ENCODE measurements at regions not wholly inside any gene's neighbourhood (a gene's known extent, or its start where the extent isn't known, plus 50 kb on each side); places are given as distances from the start of the nearest gene placed in this dataset.

DNA sequence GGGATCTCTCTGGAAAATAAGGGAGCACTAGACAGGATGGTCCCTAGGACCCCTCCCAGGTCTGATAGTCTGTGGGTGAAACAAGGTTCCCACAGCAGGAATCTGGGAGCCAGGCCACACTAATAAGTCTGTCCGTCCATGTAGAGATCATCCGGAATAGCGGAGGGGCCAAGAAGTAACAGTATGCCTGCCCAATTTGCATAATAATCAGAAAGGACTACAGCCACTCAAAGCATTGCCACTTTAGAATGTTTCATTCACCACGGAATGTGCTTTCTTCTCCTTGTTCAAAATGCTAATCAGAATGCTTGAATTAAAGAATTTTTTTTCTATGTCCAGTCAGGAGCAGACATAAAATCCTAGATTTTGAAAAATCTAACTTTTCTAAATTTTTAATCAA is 254.9 kb downstream of the ACTL7B start:
- H3K9me3 ChIP-seq (ENCODE audit: low read length), result no peaks in the 10 kb centered on the region
- TF ChIP-seq, protein P1, sequence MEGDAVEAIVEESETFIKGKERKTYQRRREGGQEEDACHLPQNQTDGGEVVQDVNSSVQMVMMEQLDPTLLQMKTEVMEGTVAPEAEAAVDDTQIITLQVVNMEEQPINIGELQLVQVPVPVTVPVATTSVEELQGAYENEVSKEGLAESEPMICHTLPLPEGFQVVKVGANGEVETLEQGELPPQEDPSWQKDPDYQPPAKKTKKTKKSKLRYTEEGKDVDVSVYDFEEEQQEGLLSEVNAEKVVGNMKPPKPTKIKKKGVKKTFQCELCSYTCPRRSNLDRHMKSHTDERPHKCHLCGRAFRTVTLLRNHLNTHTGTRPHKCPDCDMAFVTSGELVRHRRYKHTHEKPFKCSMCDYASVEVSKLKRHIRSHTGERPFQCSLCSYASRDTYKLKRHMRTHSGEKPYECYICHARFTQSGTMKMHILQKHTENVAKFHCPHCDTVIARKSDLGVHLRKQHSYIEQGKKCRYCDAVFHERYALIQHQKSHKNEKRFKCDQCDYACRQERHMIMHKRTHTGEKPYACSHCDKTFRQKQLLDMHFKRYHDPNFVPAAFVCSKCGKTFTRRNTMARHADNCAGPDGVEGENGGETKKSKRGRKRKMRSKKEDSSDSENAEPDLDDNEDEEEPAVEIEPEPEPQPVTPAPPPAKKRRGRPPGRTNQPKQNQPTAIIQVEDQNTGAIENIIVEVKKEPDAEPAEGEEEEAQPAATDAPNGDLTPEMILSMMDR (IDR thresholded peaks at IDR 0.05; ENCODE audit: low read length), result no peak
- TF ChIP-seq EZH2 (IDR thresholded peaks at IDR 0.05; ENCODE audit: borderline replicate concordance, low read length), result no peak
- no peaks in the 10 kb centered on the region for H3K27me3 ChIP-seq (ENCODE audit: insufficient read depth, low read length)
- H3K4me1 ChIP-seq (ENCODE audit: insufficient read depth, low read length, severe bottlenecking), result no peaks in the 10 kb centered on the region
- H3K9ac ChIP-seq (ENCODE audit: low read length), result no peak overlapping the region
- no peaks in the 10 kb centered on the region for H3K9me2 ChIP-seq (ENCODE audit: low read depth, low read length)
- H2AFZ ChIP-seq (ENCODE audit: low read length), result no peak overlapping the region
- no peak overlapping the region for H3K27ac ChIP-seq (ENCODE audit: low read depth, low read length, poor library complexity, severe bottlenecking)
- no peaks in the 10 kb centered on the region for H3F3A ChIP-seq (ENCODE audit: insufficient read depth, low read length)
- no peak overlapping the region for H3K4me3 ChIP-seq (ENCODE audit: low read depth, low read length, poor library complexity, severe bottlenecking)
- no peaks in the 10 kb centered on the region for H4K20me1 ChIP-seq (ENCODE audit: insufficient read depth, low read length)
- H3K36me3 ChIP-seq (ENCODE audit: insufficient read depth, low read length), result no peaks in the 10 kb centered on the region
- H3K79me2 ChIP-seq (ENCODE audit: insufficient read depth, low read length), result no peaks in the 10 kb centered on the region
- H3K4me2 ChIP-seq (ENCODE audit: low read length), result no peak overlapping the region

DNA sequence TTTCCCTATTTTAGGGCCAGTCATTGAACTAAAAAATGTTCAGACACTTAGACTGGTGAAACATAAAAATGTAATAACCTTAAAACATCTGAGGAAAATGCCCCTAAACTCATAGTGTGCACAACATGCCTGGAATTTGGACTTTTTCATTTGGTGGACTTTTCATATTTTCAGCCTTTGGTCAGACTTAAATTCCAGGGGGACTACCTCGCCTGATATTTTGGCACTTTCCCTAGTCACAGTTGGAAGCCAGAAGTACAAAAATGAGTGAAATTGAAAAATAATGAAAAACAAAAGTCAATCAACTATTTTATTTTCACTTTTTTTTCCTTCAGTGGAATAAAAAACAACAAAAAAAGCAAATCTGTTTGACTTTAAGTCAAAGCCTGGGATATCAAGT is 256.2 kb downstream of the ACTL7B start:
- TF ChIP-seq EZH2 (IDR thresholded peaks at IDR 0.05; ENCODE audit: borderline replicate concordance, low read length), result no peak
- TF ChIP-seq, protein P1 (IDR thresholded peaks at IDR 0.05; ENCODE audit: low read length), result no peak
- no peak overlapping the region for H3K4me2 ChIP-seq (ENCODE audit: low read length)
- no peaks in the 10 kb centered on the region for H3K27me3 ChIP-seq (ENCODE audit: insufficient read depth, low read length)
- no peak overlapping the region for H3K27ac ChIP-seq (ENCODE audit: low read depth, low read length, poor library complexity, severe bottlenecking)
- H3K9ac ChIP-seq (ENCODE audit: low read length), result no peak overlapping the region
- no peaks in the 10 kb centered on the region for H3K9me2 ChIP-seq (ENCODE audit: low read depth, low read length)
- H3K79me2 ChIP-seq (ENCODE audit: insufficient read depth, low read length), result no peaks in the 10 kb centered on the region
- H3F3A ChIP-seq (ENCODE audit: insufficient read depth, low read length), result no peaks in the 10 kb centered on the region
- H3K4me1 ChIP-seq (ENCODE audit: insufficient read depth, low read length, severe bottlenecking), result no peaks in the 10 kb centered on the region
- H3K4me3 ChIP-seq (ENCODE audit: low read depth, low read length, poor library complexity, severe bottlenecking), result no peak overlapping the region
- H3K36me3 ChIP-seq (ENCODE audit: insufficient read depth, low read length), result no peaks in the 10 kb centered on the region
- H3K9me3 ChIP-seq (ENCODE audit: low read length), result no peaks in the 10 kb centered on the region
- no peak overlapping the region for H2AFZ ChIP-seq (ENCODE audit: low read length)
- no peaks in the 10 kb centered on the region for H4K20me1 ChIP-seq (ENCODE audit: insufficient read depth, low read length)

DNA sequence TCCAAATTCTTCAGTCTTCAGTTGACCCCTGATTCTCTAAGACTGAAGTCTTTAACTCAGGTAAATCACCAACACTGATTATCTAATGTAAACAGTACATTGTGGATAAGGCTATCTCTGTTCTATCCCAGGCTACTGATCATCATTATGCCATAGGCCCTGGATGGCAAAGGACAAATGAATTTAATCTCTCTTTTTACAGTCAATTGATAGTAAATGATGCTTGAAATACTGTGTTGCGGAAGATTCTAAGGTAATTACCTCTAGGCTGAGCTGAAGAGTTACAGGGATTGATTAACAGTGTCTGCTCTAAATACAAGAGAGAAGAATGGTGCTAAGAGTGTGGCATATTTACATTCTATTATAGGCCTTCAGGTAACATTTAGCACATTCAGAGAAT is 264.7 kb downstream of the ACTL7B start:
- H3K4me3 ChIP-seq (ENCODE audit: low read depth, low read length, poor library complexity, severe bottlenecking), result no peak overlapping the region
- no peak for TF ChIP-seq EZH2 (IDR thresholded peaks at IDR 0.05; ENCODE audit: borderline replicate concordance, low read length)
- TF ChIP-seq, protein P1 (IDR thresholded peaks at IDR 0.05; ENCODE audit: low read length), result no peak

More for the DNA sequence above, 264.7 kb downstream of the ACTL7B start:
- H3K36me3 ChIP-seq (ENCODE audit: insufficient read depth, low read length), result no peaks in the 10 kb centered on the region
- H3K27me3 ChIP-seq (ENCODE audit: insufficient read depth, low read length), result no peaks in the 10 kb centered on the region
- no peak overlapping the region for H2AFZ ChIP-seq (ENCODE audit: low read length)
- no peaks in the 10 kb centered on the region for H3K9me3 ChIP-seq (ENCODE audit: low read length)
- H3F3A ChIP-seq (ENCODE audit: insufficient read depth, low read length), result no peaks in the 10 kb centered on the region
- no peaks in the 10 kb centered on the region for H3K9me2 ChIP-seq (ENCODE audit: low read depth, low read length)
- no peaks in the 10 kb centered on the region for H3K79me2 ChIP-seq (ENCODE audit: insufficient read depth, low read length)
- no peak overlapping the region for H3K4me2 ChIP-seq (ENCODE audit: low read length)
- no peaks in the 10 kb centered on the region for H4K20me1 ChIP-seq (ENCODE audit: insufficient read depth, low read length)
- no peak overlapping the region for H3K27ac ChIP-seq (ENCODE audit: low read depth, low read length, poor library complexity, severe bottlenecking)
- no peak overlapping the region for H3K9ac ChIP-seq (ENCODE audit: low read length)
- H3K4me1 ChIP-seq (ENCODE audit: insufficient read depth, low read length, severe bottlenecking), result no peaks in the 10 kb centered on the region

Data from OCI-LY1 (cell line).